HUES6 (cell line): ENCODE measurements at regions not wholly inside any gene's neighbourhood (a gene's known extent, or its start where the extent isn't known, plus 50 kb on each side); places are given as distances from the start of the nearest gene placed in this dataset.

Source experiments
- H3K27ac ChIP-seq: 2 replicates; pipeline ENCODE4 v1.7.0; 2013; ENCODE audit warnings: low read depth, mild to moderate bottlenecking, low read length, inconsistent platforms
- H3K27me3 ChIP-seq: 2 replicates; pipeline ENCODE4 v1.6.1; 2013; ENCODE audit warnings: low read length; ENCODE audit not compliant: control insufficient read depth, insufficient read depth
- H3K36me3 ChIP-seq: 2 replicates; pipeline ENCODE4 v1.6.1; 2013; ENCODE audit warnings: low read length; ENCODE audit not compliant: control insufficient read depth, insufficient read depth
- H3K4me1 ChIP-seq: 2 replicates; pipeline ENCODE4 v1.6.1; 2013; ENCODE audit warnings: low read length; ENCODE audit not compliant: control insufficient read depth, insufficient read depth
- H3K4me3 ChIP-seq: 2 replicates; pipeline ENCODE4 v1.5.1; 2013; ENCODE audit warnings: low read depth, low read length
- H3K9ac ChIP-seq: one replicate; pipeline ENCODE4 v1.6.1; 2013; ENCODE audit warnings: mild to moderate bottlenecking, low read length
- H3K9me3 ChIP-seq: 2 replicates; pipeline ENCODE4 v1.6.1; 2013; ENCODE audit warnings: low read depth, low read length; ENCODE audit not compliant: control insufficient read depth, insufficient read depth

DNA sequence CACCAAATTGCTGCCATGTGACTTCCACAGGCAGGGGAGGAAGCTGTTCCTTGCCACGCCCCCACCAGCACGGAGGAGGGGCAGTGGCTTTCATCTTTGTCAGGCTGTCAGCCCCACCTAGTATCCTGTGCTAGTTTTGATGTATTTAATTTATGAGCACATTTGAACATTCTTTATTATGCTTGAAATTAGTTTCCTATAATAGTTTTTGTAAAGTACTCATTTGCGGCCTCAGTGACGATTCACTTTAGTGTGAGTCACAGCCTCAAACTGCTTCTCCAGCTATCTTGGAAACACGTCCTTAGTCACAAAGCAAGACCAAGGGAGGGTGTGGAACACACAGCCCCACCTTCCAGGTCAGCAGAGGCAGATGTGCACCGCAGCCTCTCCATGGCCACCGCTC is 239.9 kb upstream of the ATP10A start:
- H3K4me3 ChIP-seq: no peak overlapping the region
- H3K4me1 ChIP-seq: peaks cover 15% of the 10 kb centered on the region
- no peak overlapping the region for H3K9ac ChIP-seq
- peaks cover 10% of the 10 kb centered on the region for H3K9me3 ChIP-seq
- H3K27me3 ChIP-seq: no peaks in the 10 kb centered on the region
- H3K36me3 ChIP-seq: no peaks in the 10 kb centered on the region
- H3K27ac ChIP-seq: no peak overlapping the region

DNA sequence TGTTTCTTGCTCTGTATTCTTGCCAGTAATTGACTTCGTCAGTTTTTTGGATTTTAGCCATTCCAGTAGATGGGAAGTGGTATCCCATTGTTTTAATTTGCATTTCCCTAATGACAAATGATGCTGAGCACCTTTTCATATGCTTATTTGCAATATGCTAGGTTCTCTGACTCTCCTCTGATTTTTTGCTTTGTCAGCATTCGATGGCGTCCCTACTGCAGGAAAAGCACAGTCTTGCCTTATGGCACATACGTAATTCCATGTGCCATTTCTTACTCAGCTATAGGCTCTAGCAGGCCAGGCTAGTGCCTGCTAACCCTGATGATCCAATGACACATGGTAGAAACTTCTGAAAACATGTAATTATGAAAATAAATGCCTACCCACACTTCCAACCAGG is 239.2 kb upstream of the ATP10A start:
- H3K4me1 ChIP-seq: peaks cover 15% of the 10 kb centered on the region
- peaks cover 10% of the 10 kb centered on the region for H3K9me3 ChIP-seq
- H3K36me3 ChIP-seq: no peaks in the 10 kb centered on the region
- H3K27me3 ChIP-seq: no peaks in the 10 kb centered on the region
- no peak overlapping the region for H3K4me3 ChIP-seq
- no peak overlapping the region for H3K27ac ChIP-seq
- no peak overlapping the region for H3K9ac ChIP-seq

DNA sequence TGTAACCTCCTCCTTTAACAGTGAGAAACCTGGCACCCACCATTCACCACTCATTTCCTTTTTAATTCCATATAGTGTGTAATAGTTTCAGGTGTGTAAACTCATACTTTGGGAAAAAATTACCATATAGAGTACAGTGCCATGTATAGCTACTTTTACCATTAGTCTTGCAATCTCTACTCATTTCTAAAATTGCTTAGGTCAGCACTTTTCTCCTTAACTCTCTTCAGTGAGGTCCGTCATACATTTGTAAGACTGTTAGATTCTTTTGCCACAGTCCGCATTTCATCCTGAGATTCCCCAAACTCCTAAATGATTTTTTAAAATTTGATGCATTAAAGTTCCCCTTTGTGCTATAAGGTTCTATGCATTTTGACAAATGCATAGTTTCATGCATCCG is 238.3 kb upstream of the ATP10A start:
- Histone ChIP-seq H3K27me3 (no peaks in the 10 kb centered on the region), H3K36me3 (no peaks in the 10 kb centered on the region), H3K4me1 (peaks cover 15% of the 10 kb centered on the region), H3K27ac (no peak overlapping the region), H3K9me3 (peaks cover 6% of the 10 kb centered on the region), H3K4me3 (no peak overlapping the region), H3K9ac (no peak overlapping the region)

DNA sequence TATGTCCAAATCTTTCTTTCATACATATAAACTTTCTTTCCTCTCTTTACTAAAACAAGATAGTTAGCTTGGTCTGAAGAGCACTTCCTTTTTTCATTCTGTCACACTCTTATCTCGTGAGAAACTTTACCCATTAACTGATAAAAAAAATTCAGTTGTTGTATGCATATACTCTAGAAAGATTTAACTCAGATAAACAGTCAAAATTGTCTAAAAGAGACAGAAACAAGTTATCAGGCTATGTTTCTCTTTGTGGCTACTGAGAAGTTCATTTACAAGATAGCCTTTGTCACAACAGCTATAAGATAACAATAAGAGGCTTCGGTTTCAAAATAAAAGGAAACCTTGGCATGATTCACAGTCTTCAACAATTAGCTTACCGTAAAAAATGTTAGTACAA is 235.7 kb upstream of the ATP10A start:
- H3K4me1 ChIP-seq: peaks cover 15% of the 10 kb centered on the region
- H3K9me3 ChIP-seq: no peaks in the 10 kb centered on the region
- no peaks in the 10 kb centered on the region for H3K36me3 ChIP-seq
- no peak overlapping the region for H3K4me3 ChIP-seq
- no peak overlapping the region for H3K9ac ChIP-seq
- H3K27me3 ChIP-seq: no peaks in the 10 kb centered on the region
- no peak overlapping the region for H3K27ac ChIP-seq

DNA sequence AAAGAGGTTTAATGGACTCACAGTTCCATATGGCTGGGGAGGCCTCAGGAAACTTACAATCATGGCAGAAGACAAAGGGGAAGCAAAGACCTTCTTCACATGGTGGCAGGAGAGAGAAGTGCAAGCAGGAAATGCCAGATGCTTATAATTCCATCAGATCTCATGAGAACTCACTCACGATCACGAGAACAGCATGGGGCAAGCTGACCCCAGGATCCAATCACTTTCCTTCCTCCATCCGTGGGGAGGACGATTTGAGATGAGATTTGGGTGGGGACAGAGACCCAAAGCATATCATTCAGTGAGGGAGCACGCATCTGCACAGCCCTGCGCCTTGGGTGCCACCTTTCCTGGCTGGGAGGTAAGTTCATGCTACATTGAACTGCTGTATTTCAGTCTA is 234.1 kb upstream of the ATP10A start:
- no peak overlapping the region for H3K27ac ChIP-seq
- H3K9me3 ChIP-seq: no peaks in the 10 kb centered on the region
- no peak overlapping the region for H3K4me3 ChIP-seq
- no peak overlapping the region for H3K9ac ChIP-seq
- no peaks in the 10 kb centered on the region for H3K27me3 ChIP-seq
- no peaks in the 10 kb centered on the region for H3K36me3 ChIP-seq
- H3K4me1 ChIP-seq: peaks cover 1% of the 10 kb centered on the region; the same call in 1 of the 2 replicates

DNA sequence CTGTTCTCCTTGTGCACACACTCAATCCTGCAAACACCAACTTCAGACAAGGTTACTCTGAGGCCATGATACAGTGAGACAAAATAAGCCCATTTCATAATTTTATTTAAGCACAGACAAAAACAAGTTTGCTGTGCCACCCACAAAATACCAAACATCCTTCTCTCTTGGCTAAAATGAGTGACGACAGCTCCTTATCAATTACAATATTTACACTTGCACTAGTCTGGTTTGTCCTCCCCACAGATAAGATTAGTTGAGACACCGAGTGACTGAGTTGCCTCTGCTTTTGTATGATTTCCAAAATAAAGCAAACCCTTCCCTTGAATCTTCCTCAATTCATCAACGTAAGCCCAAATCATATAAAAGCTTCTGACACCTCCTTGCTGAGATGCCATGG is 233.5 kb upstream of the ATP10A start:
- no peaks in the 10 kb centered on the region for H3K36me3 ChIP-seq
- H3K9ac ChIP-seq: no peak overlapping the region
- H3K27ac ChIP-seq: no peak overlapping the region
- H3K4me1 ChIP-seq: no peaks in the 10 kb centered on the region; the same call in 1 of the 2 replicates
- H3K4me3 ChIP-seq: no peak overlapping the region
- no peaks in the 10 kb centered on the region for H3K27me3 ChIP-seq
- H3K9me3 ChIP-seq: no peaks in the 10 kb centered on the region

DNA sequence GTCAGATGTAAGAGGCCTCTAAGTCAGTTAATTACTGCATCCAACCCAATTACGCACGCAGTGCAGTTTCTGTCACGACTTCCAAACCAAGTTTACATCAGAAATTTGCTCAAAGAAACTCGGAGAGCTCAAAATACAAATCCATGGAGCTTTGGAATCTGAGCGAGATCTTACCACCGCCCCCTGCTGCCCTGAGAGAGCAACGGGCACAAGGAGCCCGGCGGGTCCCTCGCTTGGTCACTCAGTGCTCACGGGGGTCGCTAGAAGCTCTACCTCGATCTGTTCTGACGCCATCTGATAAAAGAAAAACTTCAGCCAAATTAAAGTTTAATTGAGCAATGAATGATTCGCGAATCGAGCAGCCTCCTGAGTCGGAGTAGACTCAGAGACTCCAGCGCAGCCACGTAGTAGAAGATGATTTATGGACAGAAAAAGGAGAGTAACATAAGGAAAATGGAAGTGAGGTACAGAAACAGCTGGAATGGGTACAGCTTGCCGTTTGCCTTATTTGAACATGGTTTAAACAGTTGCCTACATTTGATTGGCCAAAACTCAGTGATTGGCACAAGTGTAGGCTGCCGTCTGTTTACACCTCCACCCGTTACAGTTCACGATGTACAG is 232.7 kb upstream of the ATP10A start:
- Histone ChIP-seq H3K4me1 (peaks cover 5% of the 10 kb centered on the region), H3K4me3 (no peak overlapping the region), H3K9ac (no peak overlapping the region), H3K36me3 (no peaks in the 10 kb centered on the region), H3K27ac (no peak overlapping the region), H3K9me3 (no peaks in the 10 kb centered on the region), H3K27me3 (no peaks in the 10 kb centered on the region)

DNA sequence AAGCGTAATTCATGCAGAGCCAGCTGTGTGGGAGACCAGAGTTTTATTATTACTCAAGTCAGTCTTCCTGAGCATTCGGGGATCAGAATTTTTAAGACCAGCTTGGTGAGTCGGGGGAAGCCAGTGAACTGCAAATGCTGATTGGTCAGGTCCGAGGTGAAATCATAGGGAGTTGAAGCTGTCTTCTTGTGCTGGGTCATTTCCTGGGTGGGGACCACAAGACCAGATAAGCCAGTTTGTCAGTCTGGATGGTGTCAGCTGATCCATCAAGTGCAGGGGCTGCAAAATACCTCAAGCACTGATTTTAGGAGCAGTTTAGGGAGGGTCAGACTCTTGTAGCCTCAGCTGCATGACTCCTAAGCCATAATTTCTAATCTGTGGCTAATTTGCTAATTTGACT is 228.1 kb upstream of the ATP10A start:
- H3K9me3 ChIP-seq: no peaks in the 10 kb centered on the region
- H3K4me1 ChIP-seq: peaks cover 5% of the 10 kb centered on the region
- H3K27me3 ChIP-seq: no peaks in the 10 kb centered on the region
- no peaks in the 10 kb centered on the region for H3K36me3 ChIP-seq
- no peak overlapping the region for H3K9ac ChIP-seq
- H3K4me3 ChIP-seq: no peak overlapping the region
- H3K27ac ChIP-seq: no peak overlapping the region

DNA sequence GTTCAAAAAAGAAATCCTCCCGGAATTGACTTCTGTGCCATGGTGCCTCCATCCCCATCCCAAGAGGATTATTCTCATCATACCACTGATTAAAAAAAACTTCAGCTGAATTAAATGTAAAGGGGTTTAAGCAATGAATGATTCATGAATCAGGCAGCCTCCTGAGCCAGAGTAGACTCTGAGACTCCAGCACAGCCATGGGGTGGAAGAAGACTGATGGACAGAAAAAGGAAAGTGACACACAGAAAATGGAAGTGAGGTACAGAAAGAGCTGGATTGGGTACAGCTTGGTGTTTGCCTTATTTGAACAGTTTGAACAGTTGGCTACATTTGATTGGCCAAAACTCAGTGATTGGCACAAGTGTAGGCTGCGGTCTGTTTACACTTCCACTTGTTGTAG is 224.8 kb upstream of the ATP10A start:
- Histone ChIP-seq H3K9me3 (no peaks in the 10 kb centered on the region), H3K27ac (no peak overlapping the region), H3K4me1 (peaks cover 20% of the 10 kb centered on the region), H3K4me3 (no peak overlapping the region), H3K9ac (no peak overlapping the region), H3K27me3 (no peaks in the 10 kb centered on the region), H3K36me3 (no peaks in the 10 kb centered on the region)

DNA sequence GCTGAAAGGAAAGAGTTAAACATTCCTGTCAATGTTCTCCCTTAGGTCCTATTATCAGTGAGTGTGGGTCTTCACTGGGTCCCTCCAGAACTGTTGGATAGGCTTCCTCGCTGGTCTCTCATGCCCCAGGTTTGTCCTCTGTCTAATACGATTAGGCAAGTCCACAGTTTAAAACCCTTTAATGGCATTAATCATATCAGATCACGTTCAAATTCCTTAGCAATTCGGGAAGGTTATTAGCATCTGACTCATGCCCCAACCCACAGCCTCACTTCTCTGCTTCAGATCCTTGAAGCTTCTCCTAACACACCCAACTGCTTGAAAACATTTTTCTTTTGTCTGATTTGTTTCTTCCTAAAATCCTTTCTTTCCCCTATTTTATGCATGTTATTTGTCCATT is 224.3 kb upstream of the ATP10A start:
- Histone ChIP-seq H3K27ac (no peak overlapping the region), H3K36me3 (no peaks in the 10 kb centered on the region), H3K9me3 (no peaks in the 10 kb centered on the region), H3K9ac (no peak overlapping the region), H3K4me1 (peaks cover 20% of the 10 kb centered on the region), H3K4me3 (no peak overlapping the region), H3K27me3 (no peaks in the 10 kb centered on the region)

DNA sequence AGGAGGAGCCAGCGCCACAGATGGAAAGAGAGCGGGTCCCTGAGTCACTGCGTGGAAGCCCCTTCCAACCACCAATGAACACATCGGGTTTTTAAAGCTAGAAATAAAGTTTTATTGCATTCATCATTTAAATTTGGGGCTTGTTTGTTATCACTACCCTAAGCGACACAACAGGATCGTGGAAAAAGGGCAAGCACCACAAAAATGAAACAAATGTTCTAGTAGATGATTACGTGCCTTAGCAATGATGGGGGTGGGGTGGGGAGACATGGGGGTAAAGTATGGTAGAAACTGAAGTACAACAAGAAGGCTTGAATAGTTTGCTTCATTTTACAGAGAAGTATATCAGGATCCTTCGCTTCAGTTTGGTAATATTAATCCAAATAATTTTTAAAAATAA is 221.6 kb upstream of the ATP10A start:
- Histone ChIP-seq H3K4me3 (no peak overlapping the region), H3K9ac (no peak overlapping the region), H3K36me3 (no peaks in the 10 kb centered on the region), H3K27ac (no peak overlapping the region), H3K9me3 (no peaks in the 10 kb centered on the region), H3K27me3 (no peaks in the 10 kb centered on the region), H3K4me1 (peaks cover 15% of the 10 kb centered on the region)

DNA sequence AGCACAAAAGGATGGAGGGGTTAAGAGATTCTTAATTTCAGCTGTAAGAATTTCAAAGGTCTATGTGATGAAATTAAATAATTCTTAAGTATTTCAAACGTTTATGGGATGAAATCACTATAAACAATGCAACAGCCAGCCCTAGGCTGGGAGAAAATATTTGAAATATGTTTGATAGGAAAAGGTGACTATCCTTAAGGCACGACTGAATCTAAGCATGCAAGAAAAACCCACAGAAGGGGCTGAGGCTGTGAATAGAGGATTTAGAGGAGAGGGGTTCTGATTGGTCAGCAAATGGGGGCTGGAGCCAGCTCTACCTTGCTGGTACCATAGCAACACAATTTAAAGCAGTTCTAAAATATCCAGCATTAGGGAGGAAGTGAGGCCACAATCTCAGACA is 220.8 kb upstream of the ATP10A start:
- Histone ChIP-seq H3K27me3 (no peaks in the 10 kb centered on the region), H3K9me3 (no peaks in the 10 kb centered on the region), H3K4me1 (peaks cover 15% of the 10 kb centered on the region), H3K36me3 (no peaks in the 10 kb centered on the region), H3K27ac (no peak overlapping the region), H3K4me3 (no peak overlapping the region), H3K9ac (no peak overlapping the region)
